Activated CD8-positive, alpha-beta T cell treated with anti-CD3 and anti-CD28 coated beads for 36 hours (primary cell): ENCODE measurements at regions not wholly inside any gene's neighbourhood (a gene's known extent, or its start where the extent isn't known, plus 50 kb on each side); places are given as distances from the start of the nearest gene placed in this dataset.

ENCODE experiments used
- ATAC-seq: fragments of 200-7000 bp; cut with Tn5 transposase; one replicate; pipeline ENCODE4 v1.10.0; 2021; ENCODE audit warnings: mild to moderate bottlenecking, moderate library complexity
- CTCF ChIA-PET: fragments of 350-600 bp; sonication (Branson Sonifier 250); formaldehyde crosslinking; loops from one replicate; lab custom pipeline; 2021; ENCODE audit warnings: antibody characterized with exemption; lab: Charles Lee
- POLR2A ChIA-PET: fragments of 350-600 bp; sonication (Branson Sonifier 250); formaldehyde crosslinking; loops from one replicate; lab custom pipeline; 2021; ENCODE audit warnings: antibody characterized with exemption; lab: Charles Lee
- DNase-seq: peaks from one replicate; pipeline ENCODE4 v3.0.0-alpha.2; 2020
- H3K27ac Mint-ChIP-seq: one replicate; pipeline ENCODE4 v1.8.0; 2021; ENCODE audit warnings: mild to moderate bottlenecking, mixed read lengths
- H3K27me3 Mint-ChIP-seq: one replicate; pipeline ENCODE4 v1.8.0; 2021; ENCODE audit warnings: mixed read lengths
- H3K36me3 Mint-ChIP-seq: one replicate; pipeline ENCODE4 v1.8.0; 2021; ENCODE audit warnings: low read depth, mixed read lengths
- H3K4me1 Mint-ChIP-seq: one replicate; pipeline ENCODE4 v1.8.0; 2021; ENCODE audit warnings: low read depth, mixed read lengths
- H3K4me3 Mint-ChIP-seq: one replicate; pipeline ENCODE4 v1.8.0; 2021; ENCODE audit warnings: mild to moderate bottlenecking, moderate library complexity, mixed read lengths
- H3K9me3 Mint-ChIP-seq: one replicate; pipeline ENCODE4 v1.8.0; 2021; ENCODE audit warnings: mixed read lengths
- intact Hi-C: fragments of 100-400 bp; cut with micrococcal nuclease; formaldehyde crosslinking; loops from one replicate; pipeline ENCODE4 v1.10.0; 2022
- TF ChIP-seq, protein P1 (sequence below): fragments of 200-600 bp; IDR thresholded peaks from one replicate; pipeline ENCODE4 v1.8.0; 2022; ENCODE audit warnings: antibody characterized with exemption, mild to moderate bottlenecking

DNA sequence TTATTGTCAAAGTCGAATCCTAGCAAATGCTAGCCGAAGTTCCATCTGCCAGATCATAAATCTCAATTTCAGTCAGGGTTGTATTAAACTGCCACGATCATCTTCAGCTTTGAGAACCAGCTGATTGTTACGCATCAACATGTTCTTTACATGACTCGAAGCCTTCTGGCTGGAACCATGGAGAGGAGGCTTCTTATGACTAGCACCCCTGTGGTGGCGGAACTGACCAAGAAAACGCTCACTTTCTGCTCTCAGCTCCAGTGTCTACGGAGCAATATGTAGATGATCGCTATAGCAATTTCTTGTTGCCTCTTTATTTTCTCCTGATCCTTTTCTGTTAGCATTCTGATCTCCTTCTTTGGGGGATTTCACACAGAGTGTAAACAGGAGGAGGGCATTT, 479.4 kb upstream of the SLC35B3 start:
- ATAC-seq: no peak
- Mint-ChIP-seq H3K4me1 (no peaks in the 10 kb centered on the region), H3K9me3 (peaks cover 11% of the 10 kb centered on the region), H3K4me3 (no peak overlapping the region), H3K36me3 (no peaks in the 10 kb centered on the region), H3K27me3 (no peaks in the 10 kb centered on the region), H3K27ac (no peak overlapping the region)
- CTCF ChIA-PET: no interaction called here
- no peak for DNase-seq
- POLR2A ChIA-PET: no interaction called here
- intact Hi-C loops: no loop called here
- TF ChIP-seq, protein P1, sequence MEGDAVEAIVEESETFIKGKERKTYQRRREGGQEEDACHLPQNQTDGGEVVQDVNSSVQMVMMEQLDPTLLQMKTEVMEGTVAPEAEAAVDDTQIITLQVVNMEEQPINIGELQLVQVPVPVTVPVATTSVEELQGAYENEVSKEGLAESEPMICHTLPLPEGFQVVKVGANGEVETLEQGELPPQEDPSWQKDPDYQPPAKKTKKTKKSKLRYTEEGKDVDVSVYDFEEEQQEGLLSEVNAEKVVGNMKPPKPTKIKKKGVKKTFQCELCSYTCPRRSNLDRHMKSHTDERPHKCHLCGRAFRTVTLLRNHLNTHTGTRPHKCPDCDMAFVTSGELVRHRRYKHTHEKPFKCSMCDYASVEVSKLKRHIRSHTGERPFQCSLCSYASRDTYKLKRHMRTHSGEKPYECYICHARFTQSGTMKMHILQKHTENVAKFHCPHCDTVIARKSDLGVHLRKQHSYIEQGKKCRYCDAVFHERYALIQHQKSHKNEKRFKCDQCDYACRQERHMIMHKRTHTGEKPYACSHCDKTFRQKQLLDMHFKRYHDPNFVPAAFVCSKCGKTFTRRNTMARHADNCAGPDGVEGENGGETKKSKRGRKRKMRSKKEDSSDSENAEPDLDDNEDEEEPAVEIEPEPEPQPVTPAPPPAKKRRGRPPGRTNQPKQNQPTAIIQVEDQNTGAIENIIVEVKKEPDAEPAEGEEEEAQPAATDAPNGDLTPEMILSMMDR: no peak

DNA sequence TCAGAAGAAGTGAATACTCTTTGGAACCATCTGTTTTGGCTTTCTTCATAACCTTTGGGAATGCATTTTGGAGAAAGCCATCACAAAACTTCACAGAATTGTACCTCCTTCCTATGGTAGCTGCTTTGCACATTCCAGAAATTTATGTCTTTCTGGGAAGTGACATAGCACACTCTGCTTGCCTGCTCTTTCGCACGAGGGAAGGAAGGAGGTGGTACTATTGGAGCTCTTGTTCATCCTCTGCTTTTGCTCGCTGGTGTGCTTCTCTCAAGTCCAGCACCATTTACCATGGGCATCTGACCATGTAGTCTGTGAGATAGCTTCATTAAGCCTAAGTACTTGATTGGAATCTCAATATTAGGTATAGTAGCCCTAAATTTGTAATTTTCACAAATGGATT, 473.3 kb upstream of the SLC35B3 start:
- intact Hi-C loops: no loop called here
- CTCF ChIA-PET: no interaction called here
- no peaks in the 10 kb centered on the region for H3K36me3 Mint-ChIP-seq
- POLR2A ChIA-PET: interaction anchor here (0.6 kb wide), 1 partner anchor 386 kb away, joined by 4 read pairs; no protein-coding TSS in a partner anchor
- H3K9me3 Mint-ChIP-seq: peaks cover 9% of the 10 kb centered on the region
- no peak overlapping the region for H3K4me3 Mint-ChIP-seq
- TF ChIP-seq, protein P1: no peak
- H3K4me1 Mint-ChIP-seq: no peaks in the 10 kb centered on the region
- DNase-seq: no peak
- no peak for ATAC-seq
- no peak overlapping the region for H3K27ac Mint-ChIP-seq
- peaks cover 1% of the 10 kb centered on the region for H3K27me3 Mint-ChIP-seq

DNA sequence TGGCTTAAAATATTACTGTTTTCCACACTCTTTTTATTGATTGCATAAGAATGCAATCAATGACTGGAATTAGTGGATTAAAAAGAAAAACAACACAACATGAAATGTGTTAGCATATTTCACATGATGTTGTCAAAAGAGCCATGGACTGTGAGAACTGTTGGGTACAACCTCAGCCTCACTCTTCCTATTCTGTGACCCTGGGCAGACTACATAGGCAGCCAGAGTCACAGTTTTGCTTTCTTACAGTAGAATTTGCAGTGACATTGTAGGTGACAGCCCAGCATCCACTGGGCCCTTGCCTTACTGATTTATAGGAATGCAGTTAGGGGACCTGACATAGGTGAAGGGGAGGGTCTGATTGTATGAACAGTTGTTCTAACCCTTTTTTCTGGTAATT, 471.4 kb upstream of the SLC35B3 start:
- H3K4me3 Mint-ChIP-seq: no peak overlapping the region
- POLR2A ChIA-PET: no interaction called here

DNA sequence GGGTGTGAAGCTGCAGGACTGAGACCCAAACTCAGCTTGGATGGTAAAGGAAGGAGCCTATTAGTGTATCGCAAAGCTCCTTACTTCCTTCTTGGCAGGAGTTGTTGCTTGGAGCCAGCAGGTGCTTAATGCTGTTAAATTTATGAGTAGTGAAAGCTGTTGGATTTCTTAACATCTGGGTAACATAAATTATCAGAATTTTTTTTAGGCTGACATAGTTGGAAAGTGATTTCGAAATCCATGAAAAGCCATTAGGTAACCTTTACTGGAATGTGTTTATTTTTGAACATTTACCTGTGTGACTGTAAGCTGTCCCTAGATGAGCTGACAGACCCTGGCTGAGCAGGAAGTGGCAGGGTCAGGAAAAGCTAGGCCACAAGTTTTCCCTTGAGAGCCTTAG, 470.4 kb upstream of the SLC35B3 start:
- H3K36me3 Mint-ChIP-seq: no peaks in the 10 kb centered on the region

More for the DNA sequence above, 471.4 kb upstream of the SLC35B3 start:
- Mint-ChIP-seq H3K9me3 (no peaks in the 10 kb centered on the region), H3K27me3 (peaks cover 1% of the 10 kb centered on the region), H3K36me3 (no peaks in the 10 kb centered on the region), H3K4me1 (no peaks in the 10 kb centered on the region), H3K27ac (no peak overlapping the region)
- DNase-seq (no peak), ATAC-seq (no peak)
- CTCF ChIA-PET: no interaction called here
- intact Hi-C loops: no loop called here
- TF ChIP-seq, protein P1: no peak

DNA sequence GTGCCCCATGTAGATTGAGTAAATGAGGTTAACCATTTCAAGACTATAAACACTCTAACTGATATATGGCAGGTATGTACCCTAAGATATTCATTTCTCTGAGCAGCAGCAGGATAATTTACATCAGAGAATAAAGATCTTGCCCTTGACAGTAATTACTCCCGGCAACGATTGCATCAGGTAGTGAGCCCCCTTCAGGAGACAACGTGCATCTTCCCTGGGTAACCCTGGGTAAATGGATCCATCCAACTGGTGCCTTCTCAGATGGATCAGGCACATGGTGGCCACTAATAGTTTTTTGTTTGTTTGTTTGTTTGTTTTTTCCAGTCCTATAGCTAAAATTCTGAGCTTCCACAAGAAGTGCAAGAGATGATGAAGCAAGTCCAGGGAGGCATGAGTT, 469.4 kb upstream of the SLC35B3 start:
- intact Hi-C loops: no loop called here
- Mint-ChIP-seq H3K27ac (no peak overlapping the region), H3K4me1 (no peaks in the 10 kb centered on the region), H3K4me3 (no peak overlapping the region), H3K36me3 (no peaks in the 10 kb centered on the region), H3K9me3 (peaks cover 3% of the 10 kb centered on the region), H3K27me3 (peaks cover 1% of the 10 kb centered on the region)
- no peak for ATAC-seq
- TF ChIP-seq, protein P1: no peak
- DNase-seq: no peak
- CTCF ChIA-PET: no interaction called here
- POLR2A ChIA-PET: no interaction called here

More for the DNA sequence above, 470.4 kb upstream of the SLC35B3 start:
- ATAC-seq: no peak
- no peak for DNase-seq
- CTCF ChIA-PET: no interaction called here
- H3K4me1 Mint-ChIP-seq: no peaks in the 10 kb centered on the region
- TF ChIP-seq, protein P1: no peak
- H3K27me3 Mint-ChIP-seq: peaks cover 1% of the 10 kb centered on the region
- H3K9me3 Mint-ChIP-seq: peaks cover 3% of the 10 kb centered on the region
- H3K27ac Mint-ChIP-seq: no peak overlapping the region
- POLR2A ChIA-PET: no interaction called here
- intact Hi-C loops: no loop called here
- H3K4me3 Mint-ChIP-seq: no peak overlapping the region
